22Rv1 (cell line): ENCODE measurements at regions not wholly inside any gene's neighbourhood (a gene's known extent, or its start where the extent isn't known, plus 50 kb on each side); places are given as distances from the start of the nearest gene placed in this dataset.

Experiments
- ZFX ChIP-seq: fragments of 450-650 bp; IDR thresholded peaks from 2 replicates; pipeline ENCODE4 v1.6.1; 2017; ENCODE audit warnings: antibody characterized with exemption, borderline replicate concordance
- TF ChIP-seq, protein P1 (sequence below): fragments of 450-650 bp; IDR thresholded peaks from 2 replicates; pipeline ENCODE4 v1.5.1; 2017; ENCODE audit warnings: mild to moderate bottlenecking

DNA sequence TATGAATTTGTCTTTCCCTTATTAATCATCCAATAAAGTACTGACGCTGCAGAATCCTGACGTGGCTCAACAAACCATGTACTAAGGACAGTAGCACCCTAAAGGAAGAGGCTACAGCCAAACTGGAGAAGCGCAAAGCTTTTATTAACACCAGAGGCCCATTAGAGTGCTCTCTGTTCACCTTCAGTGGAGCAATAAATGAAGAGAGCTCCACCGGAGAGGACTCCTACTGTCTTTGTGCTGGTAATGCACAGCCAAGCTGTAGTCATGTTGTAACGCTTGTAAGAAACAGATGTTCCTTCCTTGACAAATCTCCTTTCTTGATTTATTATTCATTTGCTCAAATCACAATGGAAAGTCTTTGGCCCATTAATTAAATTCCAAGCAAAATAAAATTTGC lies 220.7 kb upstream of the RRP15 start:
- TF ChIP-seq, protein P1, sequence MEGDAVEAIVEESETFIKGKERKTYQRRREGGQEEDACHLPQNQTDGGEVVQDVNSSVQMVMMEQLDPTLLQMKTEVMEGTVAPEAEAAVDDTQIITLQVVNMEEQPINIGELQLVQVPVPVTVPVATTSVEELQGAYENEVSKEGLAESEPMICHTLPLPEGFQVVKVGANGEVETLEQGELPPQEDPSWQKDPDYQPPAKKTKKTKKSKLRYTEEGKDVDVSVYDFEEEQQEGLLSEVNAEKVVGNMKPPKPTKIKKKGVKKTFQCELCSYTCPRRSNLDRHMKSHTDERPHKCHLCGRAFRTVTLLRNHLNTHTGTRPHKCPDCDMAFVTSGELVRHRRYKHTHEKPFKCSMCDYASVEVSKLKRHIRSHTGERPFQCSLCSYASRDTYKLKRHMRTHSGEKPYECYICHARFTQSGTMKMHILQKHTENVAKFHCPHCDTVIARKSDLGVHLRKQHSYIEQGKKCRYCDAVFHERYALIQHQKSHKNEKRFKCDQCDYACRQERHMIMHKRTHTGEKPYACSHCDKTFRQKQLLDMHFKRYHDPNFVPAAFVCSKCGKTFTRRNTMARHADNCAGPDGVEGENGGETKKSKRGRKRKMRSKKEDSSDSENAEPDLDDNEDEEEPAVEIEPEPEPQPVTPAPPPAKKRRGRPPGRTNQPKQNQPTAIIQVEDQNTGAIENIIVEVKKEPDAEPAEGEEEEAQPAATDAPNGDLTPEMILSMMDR: no peak
- no peak for TF ChIP-seq ZFX
